ENCODE measurements at regions not wholly inside any gene's neighbourhood (a gene's known extent, or its start where the extent isn't known, plus 50 kb on each side); places are given as distances from the start of the nearest gene placed in this dataset.

DNA sequence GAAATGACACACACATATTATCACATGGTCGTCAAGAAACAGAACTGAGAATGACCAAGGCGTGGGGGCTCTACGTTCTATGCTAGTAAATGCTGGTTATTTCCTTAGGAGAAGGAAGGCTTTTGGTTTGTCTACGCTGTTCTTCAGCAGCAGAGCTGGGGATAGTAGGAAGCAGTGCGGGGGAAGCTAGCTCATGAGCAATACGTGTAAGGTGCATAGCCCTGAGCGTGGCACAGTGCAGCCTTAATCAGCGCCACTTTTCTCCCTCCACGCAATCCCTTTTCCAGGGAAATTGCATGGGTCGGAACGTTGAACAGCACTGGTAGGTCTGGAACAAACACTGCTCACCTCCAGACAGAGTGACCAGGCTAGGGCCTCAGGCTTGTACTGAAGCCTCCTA, 199.6 kb upstream of the FBXO11 start:
- TF ChIP-seq, protein P1, sequence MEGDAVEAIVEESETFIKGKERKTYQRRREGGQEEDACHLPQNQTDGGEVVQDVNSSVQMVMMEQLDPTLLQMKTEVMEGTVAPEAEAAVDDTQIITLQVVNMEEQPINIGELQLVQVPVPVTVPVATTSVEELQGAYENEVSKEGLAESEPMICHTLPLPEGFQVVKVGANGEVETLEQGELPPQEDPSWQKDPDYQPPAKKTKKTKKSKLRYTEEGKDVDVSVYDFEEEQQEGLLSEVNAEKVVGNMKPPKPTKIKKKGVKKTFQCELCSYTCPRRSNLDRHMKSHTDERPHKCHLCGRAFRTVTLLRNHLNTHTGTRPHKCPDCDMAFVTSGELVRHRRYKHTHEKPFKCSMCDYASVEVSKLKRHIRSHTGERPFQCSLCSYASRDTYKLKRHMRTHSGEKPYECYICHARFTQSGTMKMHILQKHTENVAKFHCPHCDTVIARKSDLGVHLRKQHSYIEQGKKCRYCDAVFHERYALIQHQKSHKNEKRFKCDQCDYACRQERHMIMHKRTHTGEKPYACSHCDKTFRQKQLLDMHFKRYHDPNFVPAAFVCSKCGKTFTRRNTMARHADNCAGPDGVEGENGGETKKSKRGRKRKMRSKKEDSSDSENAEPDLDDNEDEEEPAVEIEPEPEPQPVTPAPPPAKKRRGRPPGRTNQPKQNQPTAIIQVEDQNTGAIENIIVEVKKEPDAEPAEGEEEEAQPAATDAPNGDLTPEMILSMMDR (IDR thresholded peaks at IDR 0.05; ENCODE audit: unreplicated experiment), result no peak
- Mint-ChIP-seq H3K4me3 (no peak overlapping the region), H3K9me3 (peaks cover 6% of the 10 kb centered on the region), H3K4me1 (peaks cover 41% of the 10 kb centered on the region), H3K27me3 (ENCODE audit: low read depth) (no peaks in the 10 kb centered on the region), H3K27ac (peak overlapping the region; percentile 52), H3K36me3 (peaks cover 2% of the 10 kb centered on the region)
- no peak for DNase-seq (ENCODE audit: low spot score in 2 of 2, unreplicated experiment in 2 of 2)

- no peaks in the 10 kb centered on the region for H3K36me3 Mint-ChIP-seq
- DNase-seq (ENCODE audit: low spot score in 2 of 2, unreplicated experiment in 2 of 2), result no peak
- no peak overlapping the region for H3K4me3 Mint-ChIP-seq
- H3K27me3 Mint-ChIP-seq (ENCODE audit: low read depth), result no peaks in the 10 kb centered on the region
- H3K9me3 Mint-ChIP-seq, result no peaks in the 10 kb centered on the region
- TF ChIP-seq, protein P1 (IDR thresholded peaks at IDR 0.05; ENCODE audit: unreplicated experiment), result no peak
- H3K4me1 Mint-ChIP-seq, result peaks cover 52% of the 10 kb centered on the region
- peak overlapping the region; percentile 19 for H3K27ac Mint-ChIP-seq
Observed at GRCh38 chr2:48107326-48107925, 201.1 kb upstream of the FBXO11 start.

DNA sequence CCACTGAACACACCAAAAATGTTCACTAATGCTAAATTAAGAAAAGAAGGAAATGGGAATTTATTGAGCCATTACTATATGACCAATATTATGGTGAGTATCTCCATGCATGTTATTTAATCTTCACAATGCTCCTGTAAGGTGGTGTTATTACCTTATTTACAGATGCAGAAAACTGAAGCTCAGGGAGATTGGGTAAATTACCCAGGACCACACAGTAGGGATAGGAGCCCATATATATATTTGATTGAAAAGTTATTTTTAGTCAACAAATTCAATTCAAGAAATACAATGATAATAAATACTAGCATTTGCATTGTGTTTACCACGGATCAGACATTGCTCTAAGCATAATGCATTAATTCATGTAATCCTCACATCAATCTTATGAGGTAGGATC, 202.2 kb upstream of the FBXO11 start:
- Mint-ChIP-seq H3K4me1 (peaks cover 58% of the 10 kb centered on the region), H3K27ac (no peak overlapping the region), H3K4me3 (no peak overlapping the region), H3K36me3 (no peaks in the 10 kb centered on the region), H3K27me3 (ENCODE audit: low read depth) (no peaks in the 10 kb centered on the region), H3K9me3 (no peaks in the 10 kb centered on the region)
- DNase-seq (ENCODE audit: low spot score in 2 of 2, unreplicated experiment in 2 of 2), result no peak
- TF ChIP-seq, protein P1 (IDR thresholded peaks at IDR 0.05; ENCODE audit: unreplicated experiment), result no peak

- Mint-ChIP-seq H3K4me1 (peaks cover 65% of the 10 kb centered on the region), H3K4me3 (no peak overlapping the region), H3K9me3 (no peaks in the 10 kb centered on the region), H3K27ac (peak overlapping the region; percentile 58), H3K27me3 (ENCODE audit: low read depth) (no peaks in the 10 kb centered on the region), H3K36me3 (no peaks in the 10 kb centered on the region)
- TF ChIP-seq, protein P1 (IDR thresholded peaks at IDR 0.05; ENCODE audit: unreplicated experiment), result no peak
- DNase-seq (ENCODE audit: low spot score in 2 of 2, unreplicated experiment in 2 of 2), result no peak
Observed at GRCh38 chr2:48109491-48110204, 203.3 kb upstream of the FBXO11 start.

GRCh38 chr2:48110492-48110891, 204.0 kb upstream of the FOXN2 start:
- Mint-ChIP-seq H3K27me3 (ENCODE audit: low read depth) (no peaks in the 10 kb centered on the region), H3K27ac (peak overlapping the region; percentile 98), H3K4me3 (peak overlapping the region; percentile 87), H3K9me3 (no peaks in the 10 kb centered on the region), H3K36me3 (no peaks in the 10 kb centered on the region), H3K4me1 (peaks cover 67% of the 10 kb centered on the region)
- DNase-seq (ENCODE audit: low spot score in 2 of 2, unreplicated experiment in 2 of 2), result no peak
- TF ChIP-seq, protein P1 (IDR thresholded peaks at IDR 0.05; ENCODE audit: unreplicated experiment), result no peak
